ENCODE measurements at regions not wholly inside any gene's neighbourhood (a gene's known extent, or its start where the extent isn't known, plus 50 kb on each side); places are given as distances from the start of the nearest gene placed in this dataset.

GRCh38 chr18:79583426-79583825, 96.2 kb upstream of the CTDP1 start:
- H3K27me3 Mint-ChIP-seq: no peaks in the 10 kb centered on the region
- peak; percentile 58 for DNase-seq (ENCODE audit: extremely low spot score, unreplicated experiment)
- H3K9me3 Mint-ChIP-seq: no peaks in the 10 kb centered on the region
- H3K36me3 Mint-ChIP-seq: no peaks in the 10 kb centered on the region
- TF ChIP-seq CTCF (conservative IDR thresholded peaks at IDR 0.05): no peak
- H3K4me1 Mint-ChIP-seq (ENCODE audit: unreplicated experiment): peaks cover 12% of the 10 kb centered on the region
- no peak overlapping the region for H3K27ac Mint-ChIP-seq
- no peak overlapping the region for H3K4me3 Mint-ChIP-seq

GRCh38 chr18:79583984-79584401, 95.6 kb upstream of the CTDP1 start:
- no peak for TF ChIP-seq CTCF (conservative IDR thresholded peaks at IDR 0.05)
- Mint-ChIP-seq H3K27ac (no peak overlapping the region), H3K9me3 (no peaks in the 10 kb centered on the region), H3K4me3 (no peak overlapping the region), H3K4me1 (ENCODE audit: unreplicated experiment) (peaks cover 14% of the 10 kb centered on the region), H3K27me3 (no peaks in the 10 kb centered on the region), H3K36me3 (no peaks in the 10 kb centered on the region)
- peak; percentile 56 for DNase-seq (ENCODE audit: extremely low spot score, unreplicated experiment)

- no peak overlapping the region for H3K27ac Mint-ChIP-seq
These were observed 94.9 kb upstream of the CTDP1 start for GRCh38 chr18:79584491-79585394.

GRCh38 chr18:79585395-79586370, 93.9 kb upstream of the CTDP1 start:
- peaks cover 10% of the 10 kb centered on the region for H3K4me1 Mint-ChIP-seq (ENCODE audit: unreplicated experiment)
- H3K9me3 Mint-ChIP-seq: no peaks in the 10 kb centered on the region
- H3K4me3 Mint-ChIP-seq: no peak overlapping the region
- no peak overlapping the region for H3K27ac Mint-ChIP-seq
- H3K36me3 Mint-ChIP-seq: no peaks in the 10 kb centered on the region
- peak; percentile 54 for DNase-seq (ENCODE audit: extremely low spot score, unreplicated experiment)
- no peaks in the 10 kb centered on the region for H3K27me3 Mint-ChIP-seq
- TF ChIP-seq CTCF (conservative IDR thresholded peaks at IDR 0.05): no peak

More at GRCh38 chr18:79584491-79585394, 94.9 kb upstream of the CTDP1 start:
- TF ChIP-seq CTCF (conservative IDR thresholded peaks at IDR 0.05): no peak
- no peaks in the 10 kb centered on the region for H3K36me3 Mint-ChIP-seq
- peak; percentile 43 for DNase-seq (ENCODE audit: extremely low spot score, unreplicated experiment)
- H3K9me3 Mint-ChIP-seq: no peaks in the 10 kb centered on the region
- H3K27me3 Mint-ChIP-seq: no peaks in the 10 kb centered on the region
- peaks cover 14% of the 10 kb centered on the region for H3K4me1 Mint-ChIP-seq (ENCODE audit: unreplicated experiment)
- no peak overlapping the region for H3K4me3 Mint-ChIP-seq

- Mint-ChIP-seq H3K4me1 (ENCODE audit: unreplicated experiment) (peaks cover 10% of the 10 kb centered on the region), H3K27ac (no peak overlapping the region), H3K9me3 (no peaks in the 10 kb centered on the region), H3K36me3 (no peaks in the 10 kb centered on the region), H3K4me3 (no peak overlapping the region), H3K27me3 (peaks cover 3% of the 10 kb centered on the region)
- DNase-seq (ENCODE audit: extremely low spot score, unreplicated experiment): peak; percentile 62
- no peak for TF ChIP-seq CTCF (conservative IDR thresholded peaks at IDR 0.05)
These were observed 93.0 kb upstream of the CTDP1 start for GRCh38 chr18:79586436-79587225.
